ENCODE measurements at regions not wholly inside any gene's neighbourhood (a gene's known extent, or its start where the extent isn't known, plus 50 kb on each side); places are given as distances from the start of the nearest gene placed in this dataset.
"Not testable (repeated sequence)": the region's sequence is repeated elsewhere in the genome, so short reads cannot be mapped to it uniquely, and the experiment has no call there.

DNA sequence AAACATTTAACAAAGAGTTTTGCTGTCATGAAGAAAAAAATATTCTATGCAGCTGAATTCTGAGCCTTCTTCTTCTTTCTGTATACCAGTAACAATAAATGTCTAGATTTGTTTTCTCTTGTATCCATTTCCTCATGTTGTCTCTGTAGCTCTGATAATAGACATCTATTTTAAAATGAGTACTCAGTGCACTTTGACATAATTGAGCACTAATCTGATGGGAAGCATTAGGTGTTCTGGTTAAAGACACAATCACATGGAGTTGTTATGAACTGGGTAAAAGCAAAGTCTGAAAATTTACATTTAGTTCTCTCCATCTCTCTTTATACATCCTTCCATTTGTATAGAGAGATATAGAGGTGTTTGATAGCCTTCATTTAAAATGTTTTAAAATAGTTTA is 230.0 kb downstream of the BCHE start:
- H3K9me3 Mint-ChIP-seq = no peaks in the 10 kb centered on the region

DNA sequence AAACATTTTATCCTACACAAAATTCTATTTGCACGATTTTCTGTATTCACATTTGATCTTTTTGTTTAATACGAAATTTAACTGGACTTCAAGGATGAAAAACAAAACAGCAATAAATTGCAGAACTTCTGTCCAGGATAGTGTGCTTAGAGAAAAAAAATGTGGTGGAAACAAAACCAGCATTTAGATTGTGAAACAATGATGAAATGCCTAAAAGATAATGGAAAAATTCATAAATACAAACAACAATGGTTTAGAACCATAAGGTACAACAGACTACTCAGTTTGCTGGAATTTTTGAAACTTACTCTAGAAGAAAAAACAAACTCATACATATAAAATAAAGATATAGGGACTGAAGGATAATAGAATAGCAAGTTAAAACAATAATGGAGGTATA is 234.0 kb downstream of the BCHE start:
- H3K4me3 Mint-ChIP-seq = no peak overlapping the region
- H3K27me3 Mint-ChIP-seq = no peaks in the 10 kb centered on the region
- intact Hi-C loops (cut with micrococcal nuclease) = no loop called here
- H3K4me1 Mint-ChIP-seq (ENCODE audit: low read depth) = no peaks in the 10 kb centered on the region
- no peaks in the 10 kb centered on the region for H3K9me3 Mint-ChIP-seq
- no peaks in the 10 kb centered on the region for H3K36me3 Mint-ChIP-seq (ENCODE audit: low read depth)
- H3K27ac Mint-ChIP-seq = no peak overlapping the region

More for the DNA sequence above, 230.0 kb downstream of the BCHE start:
- Mint-ChIP-seq H3K4me1 (ENCODE audit: low read depth) (no peaks in the 10 kb centered on the region), H3K4me3 (no peak overlapping the region), H3K36me3 (ENCODE audit: low read depth) (no peaks in the 10 kb centered on the region), H3K27me3 (no peaks in the 10 kb centered on the region), H3K27ac (no peak overlapping the region)
- intact Hi-C loops (cut with micrococcal nuclease) = no loop called here

DNA sequence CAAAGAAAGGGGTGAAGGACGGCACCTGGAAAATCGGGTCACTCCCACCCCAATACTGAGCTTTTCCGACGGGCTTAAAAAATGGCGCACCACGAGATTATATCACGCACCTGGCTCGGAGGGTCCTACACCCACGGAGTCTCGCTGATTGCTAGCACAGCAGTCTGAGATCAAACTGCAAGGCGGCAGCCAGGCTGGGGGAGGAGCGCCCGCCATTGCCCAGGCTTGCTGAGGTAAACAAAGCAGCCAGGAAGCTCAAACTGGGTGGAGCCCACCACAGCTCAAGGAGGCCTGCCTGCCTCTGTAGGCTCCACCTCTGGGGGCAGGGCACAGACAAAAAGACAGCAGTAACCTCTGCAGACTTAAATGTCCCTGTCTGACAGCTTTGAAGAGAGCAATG is 264.7 kb downstream of the BCHE start:
- H3K27me3 Mint-ChIP-seq; H3K4me1 Mint-ChIP-seq (ENCODE audit: low read depth); H3K36me3 Mint-ChIP-seq (ENCODE audit: low read depth); H3K4me3 Mint-ChIP-seq; H3K27ac Mint-ChIP-seq; intact Hi-C loops (cut with micrococcal nuclease): not testable (repeated sequence)
- peaks cover 49% of the 10 kb centered on the region for H3K9me3 Mint-ChIP-seq

DNA sequence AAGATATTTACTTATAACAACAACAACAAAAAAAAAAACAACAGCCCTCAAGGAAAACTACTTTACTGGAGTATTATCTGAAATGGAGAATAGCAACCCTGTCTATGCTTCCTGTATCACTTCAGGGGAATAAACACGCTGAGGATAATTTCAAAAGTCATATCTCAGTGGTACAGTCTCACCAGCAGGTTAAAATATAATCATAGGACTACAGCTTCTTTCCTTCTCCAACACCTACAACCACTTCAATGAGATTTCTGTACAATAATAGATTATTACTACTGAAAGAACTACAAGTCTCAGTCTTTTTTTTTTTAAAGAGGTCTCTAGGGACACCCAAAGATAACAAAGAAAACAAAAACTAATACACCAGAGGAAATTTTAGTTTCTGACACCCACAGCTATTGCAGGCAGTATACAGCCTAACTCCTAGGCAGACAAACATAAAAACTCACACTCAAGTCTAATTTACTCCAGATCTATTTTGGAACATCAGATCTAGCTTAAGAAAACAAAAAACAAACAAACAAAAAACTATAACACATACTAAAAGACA is 268.2 kb downstream of the BCHE start:
- Mint-ChIP-seq H3K4me1 (ENCODE audit: low read depth) (no peaks in the 10 kb centered on the region), H3K9me3 (peaks cover 51% of the 10 kb centered on the region), H3K27me3 (no peaks in the 10 kb centered on the region), H3K36me3 (ENCODE audit: low read depth) (no peaks in the 10 kb centered on the region), H3K4me3 (no peak overlapping the region), H3K27ac (no peak overlapping the region)
- intact Hi-C loops (cut with micrococcal nuclease) = no loop called here

DNA sequence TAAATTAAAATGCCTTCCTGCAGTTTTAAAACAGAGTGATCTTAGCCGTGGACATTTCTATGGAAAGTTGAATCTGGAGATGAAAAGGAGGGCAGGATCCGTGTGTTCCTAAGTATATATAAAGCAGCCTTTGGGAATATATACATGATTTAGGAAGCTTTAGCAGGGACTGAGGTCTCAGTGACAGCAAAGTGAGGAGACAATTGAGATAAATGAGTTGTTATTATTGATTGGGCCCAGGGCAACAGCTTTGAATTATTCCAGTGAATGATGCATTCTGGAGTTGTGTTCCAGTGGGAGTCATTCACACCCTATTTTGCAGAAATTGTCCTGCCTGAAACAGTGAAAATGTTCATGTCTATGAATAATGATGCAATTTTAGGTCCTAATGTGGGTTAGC is 281.4 kb downstream of the BCHE start:
- Mint-ChIP-seq H3K27ac (no peak overlapping the region), H3K27me3 (no peaks in the 10 kb centered on the region), H3K4me1 (ENCODE audit: low read depth) (no peaks in the 10 kb centered on the region), H3K9me3 (peaks cover 23% of the 10 kb centered on the region), H3K4me3 (no peak overlapping the region), H3K36me3 (ENCODE audit: low read depth) (no peaks in the 10 kb centered on the region)
- intact Hi-C loops (cut with micrococcal nuclease) = no loop called here

DNA sequence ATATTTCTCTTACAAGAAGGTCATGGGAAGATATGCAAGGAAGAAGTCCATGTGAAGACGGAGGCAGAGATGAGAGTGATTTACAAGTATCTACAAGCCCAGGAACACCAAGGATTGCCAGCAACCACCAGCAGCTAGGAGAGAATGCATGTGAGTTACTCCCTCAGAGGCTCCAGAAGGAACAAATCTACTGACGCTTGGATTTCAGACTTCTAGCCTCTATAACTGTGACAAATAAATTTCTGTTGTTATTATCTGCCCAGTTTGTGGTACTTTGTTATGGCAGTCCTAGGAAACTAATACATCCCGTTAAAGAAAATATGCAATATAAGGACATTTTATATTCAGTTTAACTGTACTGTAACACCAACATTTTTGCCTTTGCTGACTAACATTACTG is 283.9 kb downstream of the BCHE start:
- Mint-ChIP-seq H3K27me3 (no peaks in the 10 kb centered on the region), H3K36me3 (ENCODE audit: low read depth) (no peaks in the 10 kb centered on the region), H3K4me1 (ENCODE audit: low read depth) (no peaks in the 10 kb centered on the region), H3K4me3 (no peak overlapping the region), H3K9me3 (peaks cover 23% of the 10 kb centered on the region), H3K27ac (no peak overlapping the region)
- intact Hi-C loops (cut with micrococcal nuclease) = no loop called here

DNA sequence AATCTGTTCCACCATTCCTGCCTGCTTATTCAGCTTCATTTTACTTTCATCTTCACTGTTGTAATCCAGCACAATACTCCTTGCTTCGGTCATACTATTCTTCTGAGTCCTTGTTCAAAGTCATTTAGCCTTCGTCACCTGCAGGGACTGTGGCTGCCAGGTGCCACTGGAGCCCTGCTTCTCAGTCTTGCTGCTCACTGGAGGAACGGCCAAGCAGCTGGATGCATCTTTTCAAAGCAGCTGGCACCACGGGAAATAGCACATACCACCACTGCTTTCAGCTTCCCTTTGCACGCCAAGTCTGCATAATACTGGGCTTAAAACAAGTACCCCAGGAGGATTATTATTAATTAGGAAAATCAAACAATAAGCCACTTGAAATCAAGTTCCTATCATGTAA is 287.6 kb downstream of the BCHE start:
- Mint-ChIP-seq H3K4me3 (no peak overlapping the region), H3K27me3 (no peaks in the 10 kb centered on the region), H3K27ac (no peak overlapping the region), H3K36me3 (ENCODE audit: low read depth) (no peaks in the 10 kb centered on the region), H3K4me1 (ENCODE audit: low read depth) (no peaks in the 10 kb centered on the region), H3K9me3 (peaks cover 11% of the 10 kb centered on the region)
- intact Hi-C loops (cut with micrococcal nuclease) = no loop called here

DNA sequence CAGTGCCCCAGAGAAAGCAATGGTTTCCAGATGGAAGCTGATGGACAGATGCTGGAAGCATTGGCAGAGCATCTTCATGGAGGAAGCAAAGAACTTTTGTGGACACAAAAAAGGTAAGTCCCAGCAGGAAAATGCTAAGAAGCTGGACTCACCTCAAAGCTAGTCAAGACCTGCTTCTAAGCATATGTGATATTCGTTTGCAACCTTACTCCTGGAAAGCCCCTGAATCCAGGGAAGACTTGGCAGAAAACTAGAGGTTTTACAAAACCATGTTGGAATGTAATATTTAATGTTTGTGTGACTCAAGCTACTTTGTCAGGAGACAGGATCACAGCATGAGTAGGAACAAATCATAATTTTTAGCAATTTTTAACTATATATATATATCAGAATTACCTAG is 288.2 kb downstream of the BCHE start:
- Mint-ChIP-seq H3K27ac (no peak overlapping the region), H3K27me3 (no peaks in the 10 kb centered on the region), H3K36me3 (ENCODE audit: low read depth) (no peaks in the 10 kb centered on the region), H3K9me3 (peaks cover 8% of the 10 kb centered on the region), H3K4me1 (ENCODE audit: low read depth) (no peaks in the 10 kb centered on the region), H3K4me3 (no peak overlapping the region)
- intact Hi-C loops (cut with micrococcal nuclease) = no loop called here

DNA sequence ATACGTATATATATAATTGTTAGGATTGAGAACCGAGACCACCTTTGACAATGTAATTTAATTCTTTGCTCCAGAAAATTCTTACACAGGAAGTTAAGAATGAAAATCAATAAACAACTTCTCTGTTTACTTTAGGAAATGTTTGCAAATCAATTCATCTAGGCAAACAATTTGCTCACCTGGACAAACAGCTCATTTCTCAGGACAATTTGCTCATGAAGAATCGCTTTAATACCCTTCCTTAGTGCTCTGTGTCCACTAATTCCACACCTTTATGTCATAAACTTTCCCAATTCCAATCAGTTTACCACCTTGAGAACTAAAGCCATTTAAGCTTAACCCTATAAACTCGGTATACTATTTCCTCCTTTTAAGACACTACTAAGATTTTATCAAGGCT is 292.2 kb downstream of the BCHE start:
- H3K27me3 Mint-ChIP-seq = no peaks in the 10 kb centered on the region
- peaks cover 8% of the 10 kb centered on the region for H3K9me3 Mint-ChIP-seq
- no peaks in the 10 kb centered on the region for H3K4me1 Mint-ChIP-seq (ENCODE audit: low read depth)
- no peak overlapping the region for H3K4me3 Mint-ChIP-seq
- no peak overlapping the region for H3K27ac Mint-ChIP-seq
- intact Hi-C loops (cut with micrococcal nuclease) = no loop called here
- no peaks in the 10 kb centered on the region for H3K36me3 Mint-ChIP-seq (ENCODE audit: low read depth)

DNA sequence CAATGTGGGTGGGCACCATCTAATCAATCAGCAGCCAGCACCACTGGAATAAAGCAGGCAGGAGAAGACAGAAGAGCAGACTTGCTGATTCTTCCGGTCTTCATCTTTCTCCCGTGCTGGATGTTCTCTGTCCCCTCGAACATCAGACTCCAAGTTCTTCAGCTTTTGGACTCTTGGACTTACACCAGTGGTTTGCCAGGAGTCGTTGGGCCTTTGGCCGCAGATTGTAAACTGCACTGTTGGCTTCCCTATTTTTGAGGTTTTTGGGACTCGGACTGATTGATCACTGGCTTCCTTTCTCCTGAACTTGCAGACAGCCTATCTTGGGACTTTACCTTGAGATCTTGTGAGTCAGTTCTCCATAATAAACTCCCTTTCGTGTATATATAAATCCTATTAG is 292.8 kb downstream of the BCHE start:
- H3K4me3 Mint-ChIP-seq = no peak overlapping the region
- H3K27me3 Mint-ChIP-seq = no peaks in the 10 kb centered on the region
- intact Hi-C loops (cut with micrococcal nuclease) = no loop called here
- H3K4me1 Mint-ChIP-seq (ENCODE audit: low read depth) = no peaks in the 10 kb centered on the region
- peaks cover 14% of the 10 kb centered on the region for H3K9me3 Mint-ChIP-seq
- no peak overlapping the region for H3K27ac Mint-ChIP-seq
- H3K36me3 Mint-ChIP-seq (ENCODE audit: low read depth) = no peaks in the 10 kb centered on the region

DNA sequence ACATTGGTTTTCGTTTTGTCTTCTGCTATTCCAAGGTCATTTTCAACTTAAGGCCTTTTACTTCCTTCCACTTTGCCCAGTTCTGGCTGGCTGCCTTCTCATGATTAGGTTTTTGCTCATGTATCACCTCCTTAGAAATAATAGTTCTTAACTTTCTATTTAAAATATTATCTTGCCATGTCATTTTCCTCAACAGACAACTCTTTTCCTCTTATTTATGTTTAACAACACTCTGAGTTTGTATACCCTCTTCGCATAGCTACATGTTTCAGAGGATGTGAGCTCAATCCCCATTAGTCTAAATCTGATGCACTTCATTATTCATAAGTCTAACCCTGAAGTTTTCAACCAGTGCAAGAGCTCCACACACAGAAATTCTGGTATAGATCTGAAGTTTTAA is 299.1 kb downstream of the BCHE start:
- Mint-ChIP-seq H3K36me3 (ENCODE audit: low read depth) (no peaks in the 10 kb centered on the region), H3K27ac (no peak overlapping the region), H3K9me3 (peaks cover 32% of the 10 kb centered on the region), H3K4me1 (ENCODE audit: low read depth) (no peaks in the 10 kb centered on the region), H3K27me3 (no peaks in the 10 kb centered on the region), H3K4me3 (no peak overlapping the region)
- intact Hi-C loops (cut with micrococcal nuclease) = no loop called here

DNA sequence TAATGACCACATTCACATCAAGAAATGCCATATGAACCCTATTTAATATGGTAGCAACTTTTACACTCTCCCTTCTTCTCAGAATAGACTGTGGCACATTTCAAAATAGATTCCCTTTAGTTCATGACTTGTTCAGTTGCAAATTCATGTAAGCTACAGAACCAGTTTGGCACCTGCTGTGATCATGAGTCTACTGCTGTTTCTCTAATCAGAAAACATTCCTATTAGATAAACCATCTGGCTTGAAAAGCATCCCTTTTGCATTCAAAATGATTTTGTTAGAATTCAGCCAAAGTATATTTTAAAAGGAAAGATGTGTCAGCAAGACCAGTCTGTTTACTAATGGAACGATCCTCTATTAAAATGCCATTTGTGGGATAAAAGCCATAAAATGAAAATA is 304.4 kb downstream of the BCHE start:
- intact Hi-C loops (cut with micrococcal nuclease) = no loop called here
- Mint-ChIP-seq H3K27me3 (no peaks in the 10 kb centered on the region), H3K9me3 (peaks cover 19% of the 10 kb centered on the region), H3K36me3 (ENCODE audit: low read depth) (no peaks in the 10 kb centered on the region), H3K4me3 (no peak overlapping the region), H3K27ac (no peak overlapping the region), H3K4me1 (ENCODE audit: low read depth) (no peaks in the 10 kb centered on the region)

DNA sequence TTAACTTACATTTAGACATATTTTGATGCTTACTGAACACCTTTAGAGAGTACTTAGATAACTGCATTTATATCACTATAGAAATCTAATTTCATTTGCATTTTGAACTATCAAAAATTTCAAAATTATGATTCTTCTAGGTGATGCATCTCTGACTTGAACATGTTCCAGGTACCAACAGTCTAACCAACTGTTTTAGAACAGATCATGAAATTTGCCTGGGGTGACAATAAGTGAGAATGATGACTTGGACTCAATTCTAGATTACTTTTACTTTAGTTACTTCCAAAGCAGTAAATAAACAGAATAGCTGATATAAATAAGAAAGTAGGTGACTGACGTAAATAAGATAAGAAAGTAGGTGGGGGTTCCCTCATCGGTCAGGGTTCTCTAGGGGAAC is 307.8 kb downstream of the BCHE start:
- intact Hi-C loops (cut with micrococcal nuclease) = no loop called here
- Mint-ChIP-seq H3K4me1 (ENCODE audit: low read depth) (no peaks in the 10 kb centered on the region), H3K36me3 (ENCODE audit: low read depth) (no peaks in the 10 kb centered on the region), H3K27ac (no peak overlapping the region), H3K4me3 (no peak overlapping the region), H3K27me3 (no peaks in the 10 kb centered on the region), H3K9me3 (peaks cover 14% of the 10 kb centered on the region)

DNA sequence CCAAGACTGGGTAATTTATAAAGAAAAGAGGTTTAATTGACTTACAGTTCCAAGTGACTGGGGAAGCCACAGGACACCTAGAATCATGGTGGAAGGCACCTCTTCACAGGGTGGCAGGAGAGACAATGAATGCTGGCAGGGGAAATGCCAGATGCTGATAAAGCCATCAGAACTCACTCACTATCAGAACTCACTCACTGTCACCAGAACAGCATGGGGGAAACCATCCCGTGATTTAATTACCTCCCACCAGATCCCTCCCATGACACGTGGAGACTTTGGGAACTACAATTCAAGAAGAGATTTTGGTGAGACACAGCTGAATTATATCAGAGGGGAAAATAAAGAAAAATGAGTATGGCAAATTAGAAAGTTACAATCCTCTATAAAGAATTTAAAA is 310.9 kb downstream of the BCHE start:
- H3K27ac Mint-ChIP-seq = no peak overlapping the region
- intact Hi-C loops (cut with micrococcal nuclease) = no loop called here
- no peaks in the 10 kb centered on the region for H3K27me3 Mint-ChIP-seq
- no peaks in the 10 kb centered on the region for H3K36me3 Mint-ChIP-seq (ENCODE audit: low read depth)
- H3K4me3 Mint-ChIP-seq = no peak overlapping the region
- H3K4me1 Mint-ChIP-seq (ENCODE audit: low read depth) = no peaks in the 10 kb centered on the region
- peaks cover 14% of the 10 kb centered on the region for H3K9me3 Mint-ChIP-seq

DNA sequence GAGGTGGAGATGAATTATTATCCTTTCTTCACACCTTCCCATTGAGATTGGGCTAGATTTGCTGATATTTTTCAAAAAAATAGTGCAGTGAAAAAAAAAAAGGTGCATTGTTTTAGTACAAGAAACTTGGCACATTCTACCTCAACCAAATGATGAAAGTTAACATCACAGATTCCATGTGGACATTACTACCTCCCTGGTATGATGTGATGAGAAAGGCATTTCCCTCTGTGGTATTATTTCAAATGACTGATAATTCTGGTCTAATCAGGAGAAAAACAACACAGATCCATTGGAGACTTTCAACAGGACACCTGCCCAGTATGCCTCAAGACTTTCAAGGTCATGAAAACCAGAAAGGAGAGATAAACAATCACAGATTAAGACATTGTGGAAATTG is 313.4 kb downstream of the BCHE start:
- no peaks in the 10 kb centered on the region for H3K27me3 Mint-ChIP-seq
- H3K9me3 Mint-ChIP-seq = peaks cover 21% of the 10 kb centered on the region
- H3K27ac Mint-ChIP-seq = no peak overlapping the region
- H3K4me1 Mint-ChIP-seq (ENCODE audit: low read depth) = no peaks in the 10 kb centered on the region
- H3K36me3 Mint-ChIP-seq (ENCODE audit: low read depth) = no peaks in the 10 kb centered on the region
- no peak overlapping the region for H3K4me3 Mint-ChIP-seq
- intact Hi-C loops (cut with micrococcal nuclease) = no loop called here
